ENCODE measurements at regions not wholly inside any gene's neighbourhood (a gene's known extent, or its start where the extent isn't known, plus 50 kb on each side); places are given as distances from the start of the nearest gene placed in this dataset.

- CTCF ChIA-PET, result interaction anchor here (0.6 to 2.9 kb wide), 5 partner anchors 49 to 730 kb away, joined by 3 to 19 read pairs (median 3); no protein-coding TSS in a partner anchor
- H3K9me3 ChIP-seq, result no peaks in the 10 kb centered on the region
- H3K9ac ChIP-seq, result no peak overlapping the region
- H3K4me1 ChIP-seq (ENCODE audit: control insufficient read depth in 1 of 2, insufficient read depth in 2 of 2, low read depth in 1 of 2, low read length in 1 of 2), result peaks cover 8 to 13% of the 10 kb centered on the region in 2 experiments; a peak in 3 of 4 replicates
- no peaks in the 10 kb centered on the region for H3K79me2 ChIP-seq (ENCODE audit: insufficient read depth)
- no peaks in the 10 kb centered on the region for H3K9me2 ChIP-seq
- no peak overlapping the region for H3K4me3 ChIP-seq (ENCODE audit: low read depth in 2 of 2, low read length in 1 of 2)
- no peak overlapping the region for H2AFZ ChIP-seq (ENCODE audit: low read depth)
- no peaks in the 10 kb centered on the region for H3K36me3 ChIP-seq (replicated peaks in 1 of 2; ENCODE audit: control insufficient read depth in 1 of 2, insufficient read depth in 2 of 2, low read length in 1 of 2)
- no peak for DNase-seq
- no peaks in the 10 kb centered on the region for H4K20me1 ChIP-seq (ENCODE audit: insufficient read depth)
- H3K27ac ChIP-seq (ENCODE audit: low read depth in 2 of 2, low read length in 1 of 2), result no peak overlapping the region; a peak in 1 of 4 replicates
- H3F3A ChIP-seq (replicated peaks; ENCODE audit: insufficient read depth), result no peaks in the 10 kb centered on the region
- POLR2A ChIA-PET, result no interaction called here
- no peaks in the 10 kb centered on the region for H3K27me3 ChIP-seq (ENCODE audit: insufficient read depth)
- no peak overlapping the region for H3K4me2 ChIP-seq
- TF ChIP-seq FOSL2 (IDR thresholded peaks at IDR 0.05; ENCODE audit: borderline replicate concordance, low read depth) (no peak), ELF1 (IDR thresholded peaks at IDR 0.05) (no peak), YY1 (IDR thresholded peaks at IDR 0.05; ENCODE audit: low read depth) (no peak), RAD21 (IDR thresholded peaks at IDR 0.05; ENCODE audit: low read length) (no peak)
- WGBS (ENCODE audit: low lambda C conversion rate), result 64% methylated on average over 2 of the region's 2 CpGs
These were observed 331.5 kb downstream of the ARPP21 start for GRCh38 chr3:35970793-35971192.

GRCh38 chr3:35971686-35972085 lies 332.4 kb downstream of the ARPP21 start:
- H3K27me3 ChIP-seq (ENCODE audit: insufficient read depth), result no peaks in the 10 kb centered on the region
- DNase-seq, result no peak
- H3K4me1 ChIP-seq (ENCODE audit: control insufficient read depth in 1 of 2, insufficient read depth in 2 of 2, low read depth in 1 of 2, low read length in 1 of 2), result peaks cover 8 to 13% of the 10 kb centered on the region in 2 experiments; a peak in 3 of 4 replicates
- H3K79me2 ChIP-seq (ENCODE audit: insufficient read depth), result no peaks in the 10 kb centered on the region
- H2AFZ ChIP-seq (ENCODE audit: low read depth), result no peak overlapping the region
- H4K20me1 ChIP-seq (ENCODE audit: insufficient read depth), result no peaks in the 10 kb centered on the region
- H3F3A ChIP-seq (replicated peaks; ENCODE audit: insufficient read depth), result no peaks in the 10 kb centered on the region
- ChIA-PET POLR2A (no interaction called here), CTCF (interaction anchor here (0.7 kb wide), 1 partner anchor 48 kb away, joined by 3 read pairs; no protein-coding TSS in a partner anchor)
- H3K9me3 ChIP-seq, result no peaks in the 10 kb centered on the region
- no peak overlapping the region for H3K4me2 ChIP-seq
- H3K9me2 ChIP-seq, result no peaks in the 10 kb centered on the region
- H3K36me3 ChIP-seq (replicated peaks in 1 of 2; ENCODE audit: control insufficient read depth in 1 of 2, insufficient read depth in 2 of 2, low read length in 1 of 2), result no peaks in the 10 kb centered on the region
- TF ChIP-seq TAF1 (IDR thresholded peaks at IDR 0.05; ENCODE audit: borderline replicate concordance, low read depth, low read length) (no peak), ZBTB33 (IDR thresholded peaks at IDR 0.05; ENCODE audit: borderline replicate concordance, low read depth) (no peak), CHD2 (IDR thresholded peaks at IDR 0.05; ENCODE audit: low read length, partially characterized antibody) (no peak), EZH2phosphoT487 (IDR thresholded peaks at IDR 0.05; ENCODE audit: borderline replicate concordance, low read depth) (no peak), CTCF (IDR thresholded peaks at IDR 0.05) (no peak), MEF2A (IDR thresholded peaks at IDR 0.05; ENCODE audit: borderline replicate concordance, low read depth) (no peak), NRF1 (IDR thresholded peaks at IDR 0.05; ENCODE audit: low read depth, low read length) (no peak), MAX (IDR thresholded peaks at IDR 0.05; ENCODE audit: low read depth) (no peak), RCOR1 (IDR thresholded peaks at IDR 0.05; ENCODE audit: low read length) (no peak), NFIC (IDR thresholded peaks at IDR 0.05; ENCODE audit: borderline replicate concordance) (no peak), GATA2 (CRISPR knock-in tag; IDR thresholded peaks at IDR 0.05) (no peak), USF1 (IDR thresholded peaks at IDR 0.05; ENCODE audit: borderline replicate concordance, low read depth) (no peak), FOXM1 (IDR thresholded peaks at IDR 0.05; ENCODE audit: low read depth) (no peak), FOXJ3 (CRISPR knock-in tag; IDR thresholded peaks at IDR 0.05) (no peak), YY1 (IDR thresholded peaks at IDR 0.05; ENCODE audit: low read depth) (no peak)
- no peak overlapping the region for H3K9ac ChIP-seq
- WGBS (ENCODE audit: low lambda C conversion rate), result 87% methylated on average over 1 of the region's 1 CpG
- no peak overlapping the region for H3K4me3 ChIP-seq (ENCODE audit: low read depth in 2 of 2, low read length in 1 of 2)
- no peak overlapping the region for H3K27ac ChIP-seq (ENCODE audit: low read depth in 2 of 2, low read length in 1 of 2)
